CD14-positive monocyte (primary cell): ENCODE measurements at regions not wholly inside any gene's neighbourhood (a gene's known extent, or its start where the extent isn't known, plus 50 kb on each side); places are given as distances from the start of the nearest gene placed in this dataset.

Source experiments
- DNase-seq, 3 donors: peaks; one replicate each; pipeline ENCODE4 v3.0.0-alpha.2; 2011 to 2022
- H2AFZ ChIP-seq: 2 replicates; pipeline ENCODE4 v1.6.0; 2012; ENCODE audit warnings: mild to moderate bottlenecking, low read depth, low read length, inconsistent platforms; ENCODE audit not compliant: insufficient read depth, poor library complexity, severe bottlenecking
- H3K27ac ChIP-seq, 2 donors: 1 replicate in 1 of 2; 2 replicates in 1 of 2; pipeline ENCODE4 v1.5.1; 2012 to 2013; ENCODE audit warnings: low read length in 2 of 2, control low read depth in 1 of 2, inconsistent platforms in 1 of 2, low read depth in 1 of 2, mild to moderate bottlenecking in 1 of 2
- H3K27me3 ChIP-seq, 2 donors: one replicate each; pipeline versions ENCODE4 v1.6.0 to v1.6.1; 2011 to 2013; ENCODE audit warnings: low read length in 2 of 2; ENCODE audit not compliant: control insufficient read depth in 2 of 2, insufficient read depth in 2 of 2
- H3K36me3 ChIP-seq, 2 donors: replicated peaks in 1 of 2; 1 replicate in 1 of 2; 2 replicates in 1 of 2; pipeline versions ENCODE4 v1.5.1 to v1.6.1; 2012 to 2013; ENCODE audit warnings: low read length in 2 of 2, control low read depth in 1 of 2, inconsistent platforms in 1 of 2, mild to moderate bottlenecking in 1 of 2; ENCODE audit not compliant: insufficient read depth in 2 of 2, control insufficient read depth in 1 of 2
- H3K4me1 ChIP-seq, 2 donors: 1 replicate in 1 of 2; 2 replicates in 1 of 2; pipeline versions ENCODE4 v1.5.1 to v1.6.1; 2012 to 2013; ENCODE audit warnings: low read length in 2 of 2, control low read depth in 1 of 2, inconsistent platforms in 1 of 2, mild to moderate bottlenecking in 1 of 2, moderate library complexity in 1 of 2; ENCODE audit not compliant: insufficient read depth in 2 of 2, control insufficient read depth in 1 of 2
- H3K4me2 ChIP-seq: replicated peaks from 2 replicates; pipeline ENCODE3; 2012; ENCODE audit warnings: low read length, moderate library complexity, mild to moderate bottlenecking; ENCODE audit not compliant: poor library complexity, severe bottlenecking; ENCODE audit errors: extremely low read depth
- H3K4me3 ChIP-seq, 3 experiments: fragments of 200-600 bp in 1 of 3; sonication (generic) in 1 of 3; replicated peaks in 1 of 3; 1 replicate in 2 of 3; 2 replicates in 1 of 3; pipeline ENCODE4 v1.5.1; 2011 to 2013; ENCODE audit warnings: low read length in 3 of 3, mild to moderate bottlenecking in 3 of 3, control low read depth in 2 of 3, low read depth in 2 of 3, inconsistent platforms in 1 of 3, moderate library complexity in 1 of 3
- H3K79me2 ChIP-seq: 2 replicates; pipeline ENCODE4 v1.6.0; 2012; ENCODE audit warnings: mild to moderate bottlenecking, control low read depth, inconsistent platforms, low read length, moderate library complexity; ENCODE audit not compliant: insufficient read depth
- H3K9ac ChIP-seq: 2 replicates; pipeline ENCODE4 v1.6.0; 2017; ENCODE audit warnings: low read length, mild to moderate bottlenecking; ENCODE audit not compliant: insufficient read depth, poor library complexity, severe bottlenecking
- H3K9me3 ChIP-seq, 2 donors: replicated peaks in 1 of 2; 1 replicate in 1 of 2; 2 replicates in 1 of 2; pipeline versions ENCODE4 v1.5.1 to v1.6.1; 2012 to 2013; ENCODE audit warnings: low read length in 2 of 2, control low read depth in 1 of 2; ENCODE audit not compliant: control insufficient read depth in 1 of 2, insufficient read depth in 1 of 2
- H4K20me1 ChIP-seq: 2 replicates; pipeline ENCODE4 v1.6.0; 2012; ENCODE audit warnings: mild to moderate bottlenecking, low read length, control low read depth, moderate library complexity; ENCODE audit not compliant: insufficient read depth
- H3K27ac Mint-ChIP-seq, 7 donors: one replicate each; pipeline ENCODE4 v1.8.0; 2020; ENCODE audit warnings: mild to moderate bottlenecking in 7 of 7, mixed read lengths in 7 of 7, moderate library complexity in 6 of 7, inconsistent platforms in 2 of 7
- H3K27me3 Mint-ChIP-seq, 3 donors: one replicate each; pipeline ENCODE4 v1.8.0; 2021 to 2022; ENCODE audit warnings: low read depth in 3 of 3, mild to moderate bottlenecking in 3 of 3, mixed read lengths in 3 of 3, moderate library complexity in 3 of 3, inconsistent platforms in 1 of 3
- H3K36me3 Mint-ChIP-seq, 2 donors: one replicate each; pipeline ENCODE4 v1.8.0; 2020; ENCODE audit warnings: mixed read lengths in 2 of 2, inconsistent platforms in 1 of 2, mild to moderate bottlenecking in 1 of 2
- H3K4me1 Mint-ChIP-seq: one replicate; pipeline ENCODE4 v1.8.0; 2020; ENCODE audit warnings: mild to moderate bottlenecking, mixed read lengths
- H3K4me3 Mint-ChIP-seq, 2 donors: one replicate each; pipeline ENCODE4 v1.8.0; 2020; ENCODE audit warnings: mild to moderate bottlenecking in 2 of 2, mixed read lengths in 2 of 2, moderate library complexity in 1 of 2
- H3K9me3 Mint-ChIP-seq, 7 donors: one replicate each; pipeline ENCODE4 v1.8.0; 2020 to 2022; ENCODE audit warnings: mixed read lengths in 7 of 7, mild to moderate bottlenecking in 6 of 7, moderate library complexity in 6 of 7, inconsistent platforms in 2 of 7
- WGBS: methylation state at CpG from one replicate; pipeline ENCODE4 v1.1.5; 2013; ENCODE audit warnings: missing lambda C conversion rate; ENCODE audit not compliant: insufficient coverage; 5-methylcytosine and 5-hydroxymethylcytosine counted together
- intact Hi-C, 2 donors: fragments of 100-400 bp; cut with micrococcal nuclease; formaldehyde crosslinking; loops; one replicate each; pipeline versions ENCODE4 v1.15.0 to v1.15.1; 2023
- TF ChIP-seq, protein P1 (sequence below): fragments of 200-600 bp; IDR thresholded peaks from one replicate; pipeline ENCODE4 v1.8.0; 2022; ENCODE audit warnings: antibody characterized with exemption, mild to moderate bottlenecking

DNA sequence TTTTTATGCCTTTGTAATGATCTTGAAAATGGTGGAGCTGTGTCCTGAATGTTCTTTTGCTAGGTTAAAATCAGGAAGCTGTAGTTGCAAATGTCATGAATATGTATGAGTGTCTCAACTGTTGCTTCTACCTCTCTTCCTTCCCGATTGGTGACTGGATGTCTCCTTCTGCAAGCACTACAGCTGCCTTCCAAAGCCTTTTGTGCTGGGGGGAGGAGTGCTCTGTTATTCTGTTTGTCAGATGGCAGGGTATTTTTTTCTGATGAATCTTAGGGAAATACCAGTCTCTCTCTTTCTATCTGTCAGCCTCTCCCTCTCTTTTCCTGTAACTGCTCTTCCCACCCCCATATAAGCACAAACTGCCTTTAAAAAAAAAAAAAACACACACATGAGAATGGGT lies 1396.3 kb upstream of the CELF4 start:
- DNase-seq: no peak
- H3K36me3 ChIP-seq: no peaks in the 10 kb centered on the region
- H3K79me2 ChIP-seq: no peaks in the 10 kb centered on the region
- no peak overlapping the region for H3K4me3 Mint-ChIP-seq
- H3K9me3 Mint-ChIP-seq: peaks cover 0 to 11% (median 6%) of the 10 kb centered on the region in 7 donors
- no peaks in the 10 kb centered on the region for H3K27me3 ChIP-seq
- no peaks in the 10 kb centered on the region for H3K9me3 ChIP-seq
- H3K4me2 ChIP-seq: no peak overlapping the region
- no peaks in the 10 kb centered on the region for H3K4me1 Mint-ChIP-seq
- no peak overlapping the region for H3K27ac ChIP-seq
- TF ChIP-seq, protein P1, sequence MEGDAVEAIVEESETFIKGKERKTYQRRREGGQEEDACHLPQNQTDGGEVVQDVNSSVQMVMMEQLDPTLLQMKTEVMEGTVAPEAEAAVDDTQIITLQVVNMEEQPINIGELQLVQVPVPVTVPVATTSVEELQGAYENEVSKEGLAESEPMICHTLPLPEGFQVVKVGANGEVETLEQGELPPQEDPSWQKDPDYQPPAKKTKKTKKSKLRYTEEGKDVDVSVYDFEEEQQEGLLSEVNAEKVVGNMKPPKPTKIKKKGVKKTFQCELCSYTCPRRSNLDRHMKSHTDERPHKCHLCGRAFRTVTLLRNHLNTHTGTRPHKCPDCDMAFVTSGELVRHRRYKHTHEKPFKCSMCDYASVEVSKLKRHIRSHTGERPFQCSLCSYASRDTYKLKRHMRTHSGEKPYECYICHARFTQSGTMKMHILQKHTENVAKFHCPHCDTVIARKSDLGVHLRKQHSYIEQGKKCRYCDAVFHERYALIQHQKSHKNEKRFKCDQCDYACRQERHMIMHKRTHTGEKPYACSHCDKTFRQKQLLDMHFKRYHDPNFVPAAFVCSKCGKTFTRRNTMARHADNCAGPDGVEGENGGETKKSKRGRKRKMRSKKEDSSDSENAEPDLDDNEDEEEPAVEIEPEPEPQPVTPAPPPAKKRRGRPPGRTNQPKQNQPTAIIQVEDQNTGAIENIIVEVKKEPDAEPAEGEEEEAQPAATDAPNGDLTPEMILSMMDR: no peak
- H2AFZ ChIP-seq: no peak overlapping the region
- H3K4me3 ChIP-seq: no peak overlapping the region
- no peak overlapping the region for H3K9ac ChIP-seq
- no peaks in the 10 kb centered on the region for H3K36me3 Mint-ChIP-seq
- intact Hi-C loops: no loop called here
- no peak overlapping the region for H3K27ac Mint-ChIP-seq
- no peaks in the 10 kb centered on the region for H4K20me1 ChIP-seq
- no CpG with 5 or more reads among the region's 1 CpG for WGBS
- H3K4me1 ChIP-seq: no peaks in the 10 kb centered on the region
- no peaks in the 10 kb centered on the region for H3K27me3 Mint-ChIP-seq

DNA sequence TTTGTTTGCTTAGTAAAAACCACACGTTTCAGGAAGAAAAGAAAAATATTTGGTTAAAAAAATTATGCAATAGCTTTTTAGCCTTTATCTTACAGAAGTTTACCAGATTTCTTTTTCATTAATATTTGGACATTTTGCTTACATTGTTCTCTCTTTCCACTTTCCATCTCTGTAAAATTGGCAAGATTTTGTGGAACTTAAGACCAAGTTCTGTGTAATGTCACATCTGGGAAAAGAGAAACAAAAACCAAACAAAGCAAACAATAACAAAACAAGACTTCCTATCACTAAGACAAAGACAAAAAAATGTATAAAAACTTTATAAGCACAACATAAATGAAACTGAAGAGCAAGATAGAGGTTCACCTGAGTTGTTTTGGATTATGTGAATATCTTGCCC lies 1392.1 kb upstream of the CELF4 start:
- H3K4me3 ChIP-seq: no peak overlapping the region
- no peak overlapping the region for H3K4me3 Mint-ChIP-seq
- H4K20me1 ChIP-seq: no peaks in the 10 kb centered on the region
- H3K27ac Mint-ChIP-seq: no peak overlapping the region
- H3K79me2 ChIP-seq: no peaks in the 10 kb centered on the region
- WGBS: no CpG with 5 or more reads among the region's 1 CpG
- H3K36me3 Mint-ChIP-seq: no peaks in the 10 kb centered on the region
- H3K27me3 Mint-ChIP-seq: no peaks in the 10 kb centered on the region
- no peaks in the 10 kb centered on the region for H3K9me3 ChIP-seq
- peaks cover 0 to 4% (median 3%) of the 10 kb centered on the region in 7 donors for H3K9me3 Mint-ChIP-seq
- DNase-seq: no peak
- H3K9ac ChIP-seq: no peak overlapping the region
- no peak overlapping the region for H2AFZ ChIP-seq
- H3K27me3 ChIP-seq: no peaks in the 10 kb centered on the region
- intact Hi-C loops: no loop called here
- no peak overlapping the region for H3K27ac ChIP-seq
- TF ChIP-seq, protein P1: no peak
- H3K4me2 ChIP-seq: no peak overlapping the region
- H3K36me3 ChIP-seq: no peaks in the 10 kb centered on the region
- peaks cover 2% of the 10 kb centered on the region for H3K4me1 Mint-ChIP-seq
- H3K4me1 ChIP-seq: no peaks in the 10 kb centered on the region
